Limb (tissue), 2 donors: ENCODE measurements at regions not wholly inside any gene's neighbourhood (a gene's known extent, or its start where the extent isn't known, plus 50 kb on each side); places are given as distances from the start of the nearest gene placed in this dataset.

Experiments used
- DNase-seq, 2 donors: peaks; one replicate each; pipeline ENCODE4 v3.0.0-alpha.2; 2016; ENCODE audit errors: extremely low spot score in 2 of 2

DNA sequence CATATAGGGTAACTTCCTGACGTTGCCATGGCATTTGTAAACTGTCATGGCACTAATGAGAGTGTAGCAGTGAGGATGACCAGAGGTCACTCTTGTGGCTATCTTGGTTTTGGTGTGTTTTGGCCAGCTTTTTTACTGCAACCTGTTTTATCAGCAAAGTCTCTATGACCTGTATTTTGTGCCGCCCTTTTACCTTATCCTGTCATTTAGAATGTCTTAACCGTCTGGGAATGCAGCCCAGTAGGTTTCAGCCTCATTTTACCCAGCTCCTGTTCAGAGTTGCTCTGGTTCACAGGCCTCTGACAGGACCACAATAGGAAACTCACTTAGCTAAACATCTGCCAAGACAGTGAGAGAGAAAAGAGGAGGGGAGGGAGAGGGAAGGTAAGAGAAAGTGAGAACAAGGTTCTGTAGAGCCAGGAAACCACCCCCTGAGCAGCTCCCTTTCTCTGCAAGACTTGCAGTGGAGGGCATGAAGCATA is 64.8 kb upstream of the PLEKHG3 start:
- no peak for DNase-seq

DNA sequence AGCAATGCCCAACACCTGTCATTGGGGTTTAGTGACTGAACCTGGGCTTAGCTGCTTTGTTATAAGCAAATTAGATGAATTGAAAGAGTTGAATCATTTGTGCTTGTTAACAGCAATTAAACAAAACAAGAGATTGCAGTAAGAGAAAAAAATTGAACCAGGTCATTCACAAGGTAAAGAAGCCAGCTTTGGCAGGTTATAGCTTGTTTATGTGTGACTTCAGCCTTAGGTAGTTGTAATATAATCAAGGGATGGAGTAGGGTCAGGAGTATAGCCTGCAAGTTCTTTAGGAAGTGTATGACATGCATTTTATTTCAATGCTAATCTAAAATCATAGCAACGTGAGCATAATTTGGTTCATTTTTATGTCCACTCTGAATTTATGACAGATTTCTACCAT is 63.4 kb upstream of the PLEKHG3 start:
- no peak for DNase-seq

DNA sequence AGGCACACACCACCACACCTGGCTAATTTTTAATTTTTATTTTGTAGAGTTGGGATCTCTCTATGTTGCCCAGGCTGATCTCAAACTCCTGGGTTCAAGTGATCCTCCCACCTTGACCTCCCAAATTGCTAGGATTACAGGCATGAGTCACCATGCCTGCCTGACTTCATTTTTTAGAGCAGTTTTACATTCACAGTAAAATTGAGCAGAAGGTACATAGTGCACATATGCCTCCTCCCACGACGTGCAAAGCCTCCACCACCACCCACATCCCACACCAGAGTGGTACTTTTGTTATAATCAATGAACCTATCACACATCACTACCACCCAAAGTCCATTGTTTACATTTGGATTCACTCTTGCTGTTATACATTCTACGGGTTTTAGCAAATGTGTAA is 62.5 kb upstream of the PLEKHG3 start:
- no peak for DNase-seq

DNA sequence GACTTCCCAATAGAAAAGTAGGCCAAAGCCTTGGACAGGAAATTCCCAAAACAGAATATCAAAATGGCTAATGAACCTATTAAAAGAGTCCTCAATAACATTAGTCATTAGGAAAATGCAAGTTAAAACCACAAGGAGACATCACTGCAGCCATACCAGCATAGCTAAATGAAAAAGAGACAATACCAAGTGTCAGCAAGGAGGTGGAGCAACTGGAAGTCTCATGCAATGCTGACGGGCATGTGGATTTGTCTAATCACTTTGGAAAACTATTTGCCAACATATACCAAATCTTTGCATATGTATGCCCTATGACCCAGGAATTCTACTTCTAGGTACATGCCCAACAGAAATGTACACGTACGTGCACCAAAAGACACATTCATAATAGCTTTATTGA is 60.5 kb upstream of the PLEKHG3 start:
- no peak for DNase-seq

DNA sequence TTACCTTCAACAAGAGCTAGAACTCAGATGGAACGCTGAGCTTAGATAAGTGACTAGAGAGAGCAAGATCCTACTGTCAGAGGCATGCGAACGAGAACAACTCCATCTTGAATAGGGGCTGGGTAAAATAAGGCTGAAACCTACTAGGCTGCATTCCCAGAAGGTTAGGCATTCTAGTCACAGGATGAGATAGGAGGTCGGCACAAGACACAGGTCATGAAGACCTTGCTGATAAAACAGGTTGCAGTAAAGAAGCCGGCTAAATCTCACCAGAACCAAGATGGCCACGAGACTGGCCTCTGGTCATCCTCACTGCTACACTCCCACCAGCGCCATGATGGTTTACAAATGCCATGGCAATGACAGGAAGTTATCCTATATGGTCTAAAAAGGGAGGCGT is 59.6 kb upstream of the PLEKHG3 start:
- DNase-seq = no peak

DNA sequence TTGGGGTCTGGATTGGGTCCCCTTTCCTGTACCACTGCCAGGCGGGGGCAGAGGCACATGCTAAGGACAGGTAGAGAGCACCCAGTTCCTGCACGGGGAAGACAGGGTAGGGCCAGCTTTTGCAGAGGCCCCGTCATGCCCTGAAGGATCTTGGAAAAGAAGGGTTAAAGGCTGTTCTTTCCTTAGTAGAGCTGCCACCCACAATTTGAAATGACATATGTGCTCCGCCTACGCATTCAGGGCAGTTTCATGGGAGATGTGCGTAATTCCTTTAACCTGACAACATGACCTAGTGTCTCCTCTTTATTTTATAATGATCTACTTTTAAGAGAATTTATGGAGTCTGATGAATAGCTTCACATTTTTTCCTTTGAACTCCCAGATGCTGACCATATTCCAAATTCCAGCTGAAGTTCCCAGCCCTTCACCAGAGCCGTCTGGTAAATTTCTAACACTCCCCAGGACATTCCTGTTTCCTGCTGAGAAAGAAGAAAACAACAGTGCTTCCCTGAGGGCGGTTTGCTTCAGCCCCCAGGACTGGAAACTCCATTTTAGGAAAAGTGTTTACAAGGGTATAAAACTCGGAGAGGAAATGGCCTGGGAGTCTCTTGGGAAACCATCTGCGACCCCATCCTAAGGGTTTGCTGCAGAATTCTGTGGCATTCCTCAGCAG is 58.9 kb upstream of the PLEKHG3 start:
- DNase-seq = peak; percentile 51 to 77

DNA sequence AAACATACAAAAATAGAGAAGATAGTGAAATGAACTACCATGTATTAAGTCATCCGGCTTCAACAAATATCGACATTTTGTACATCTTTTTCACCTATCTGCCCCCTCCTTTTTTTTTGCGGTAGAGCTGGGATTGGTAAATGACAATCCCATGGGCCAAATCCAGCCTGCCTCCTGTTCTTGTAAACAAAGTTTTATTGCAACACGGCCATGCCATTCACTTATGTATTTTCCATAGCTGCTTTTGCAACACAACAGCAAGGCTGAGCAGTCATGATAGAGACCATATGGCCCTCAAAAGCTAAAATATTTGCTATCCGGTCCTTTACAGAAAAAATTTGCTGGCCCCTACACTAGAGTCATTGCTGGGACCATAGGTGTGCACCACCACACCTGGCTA is 58.1 kb upstream of the PLEKHG3 start:
- no peak for DNase-seq

DNA sequence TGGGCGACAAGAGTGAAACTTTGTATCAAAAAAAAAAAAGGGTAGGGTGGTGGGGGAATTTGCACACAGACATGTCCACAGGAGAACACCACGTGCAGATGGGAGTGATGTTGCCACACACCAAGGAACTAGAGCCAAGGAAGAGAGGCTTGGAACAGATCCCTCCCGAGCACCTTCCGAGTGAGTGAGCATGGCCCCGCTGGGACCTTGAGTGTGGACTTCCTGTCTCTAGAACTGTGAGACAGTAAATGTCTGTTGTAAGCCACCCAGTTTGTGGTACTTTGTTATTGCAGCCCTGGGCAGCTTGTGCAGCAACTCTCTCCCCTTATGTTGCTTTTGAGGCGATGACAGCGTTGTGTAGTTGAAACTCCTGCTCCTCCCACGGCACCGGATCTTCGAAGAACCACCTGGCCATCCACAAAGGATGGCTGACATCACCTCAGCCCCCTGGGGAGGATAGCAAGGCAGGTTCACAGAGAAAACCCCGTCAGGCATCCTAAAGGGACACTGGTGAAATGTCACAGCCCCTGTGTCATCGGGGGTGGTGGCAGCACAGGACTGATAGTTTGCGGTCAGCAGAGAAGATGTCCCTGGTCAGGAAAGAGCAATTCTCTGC is 54.7 kb upstream of the PLEKHG3 start:
- DNase-seq = no peak

DNA sequence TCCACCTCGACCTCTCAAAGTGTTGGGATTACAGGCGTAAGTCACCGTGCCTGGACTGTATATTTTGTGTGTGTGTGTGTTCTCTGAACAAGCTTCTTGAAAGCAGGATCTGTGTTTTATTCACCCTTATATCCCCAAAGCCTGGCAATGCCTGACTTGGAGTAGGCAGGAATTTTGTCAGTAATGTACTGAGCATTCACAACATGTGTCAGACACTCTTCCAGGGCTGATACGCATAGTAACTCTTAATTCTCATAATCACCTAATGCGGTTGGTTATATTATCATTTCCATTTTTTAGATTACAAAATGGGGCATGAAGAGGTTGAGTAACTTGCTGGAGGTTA is 50.4 kb upstream of the PLEKHG3 start:
- DNase-seq = no peak

DNA sequence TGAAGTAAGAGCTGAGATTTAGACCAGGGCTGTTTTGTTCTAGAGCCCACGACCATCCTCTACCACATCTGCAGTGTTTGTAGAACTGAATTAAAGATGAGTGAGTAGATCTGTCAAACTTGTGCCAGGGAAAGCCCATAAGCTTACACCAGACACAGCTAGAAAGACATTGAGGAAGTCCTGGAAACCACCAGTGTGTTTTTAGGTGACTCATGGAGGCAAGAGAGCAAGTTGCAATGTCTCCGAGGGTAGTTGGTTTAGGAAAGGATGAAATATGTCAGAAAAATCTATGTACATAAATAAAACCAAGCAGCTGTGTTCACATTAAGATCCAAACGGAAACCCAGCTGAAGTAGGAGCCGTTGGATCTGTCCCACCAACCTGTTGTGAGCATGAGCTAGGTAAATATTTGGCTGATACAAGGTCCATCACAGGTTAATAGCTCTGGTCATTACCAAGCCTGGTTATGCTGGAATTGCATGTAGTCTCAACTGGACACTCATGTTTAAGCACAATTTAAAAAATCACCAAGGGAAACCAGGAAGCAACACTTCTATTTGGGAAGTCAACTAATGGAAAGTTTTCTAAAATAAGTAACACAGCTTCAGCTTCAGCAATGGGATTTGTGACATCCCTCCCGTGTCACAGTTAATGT is 49.9 kb upstream of the PLEKHG3 start:
- peak in 1 of 2 donors; percentile 58 for DNase-seq
